H54 (cell line): ENCODE measurements at regions not wholly inside any gene's neighbourhood (a gene's known extent, or its start where the extent isn't known, plus 50 kb on each side); places are given as distances from the start of the nearest gene placed in this dataset.

ENCODE experiments used
- DNase-seq: peaks from one replicate; pipeline ENCODE4 v3.0.0; 2011; ENCODE audit warnings: low spot score, mixed read lengths; ENCODE audit not compliant: insufficient read length
- FAIRE-seq: peaks from 3 replicates; lab custom pipeline; 2011; peaks lifted over from hg19 to GRCh38; lab: Jason Lieb, UNC
- POLR2A ChIP-seq: IDR thresholded peaks from 2 replicates; pipeline ENCODE4 v1.6.1; 2011; ENCODE audit warnings: low read depth, mild to moderate bottlenecking, low read length

DNA sequence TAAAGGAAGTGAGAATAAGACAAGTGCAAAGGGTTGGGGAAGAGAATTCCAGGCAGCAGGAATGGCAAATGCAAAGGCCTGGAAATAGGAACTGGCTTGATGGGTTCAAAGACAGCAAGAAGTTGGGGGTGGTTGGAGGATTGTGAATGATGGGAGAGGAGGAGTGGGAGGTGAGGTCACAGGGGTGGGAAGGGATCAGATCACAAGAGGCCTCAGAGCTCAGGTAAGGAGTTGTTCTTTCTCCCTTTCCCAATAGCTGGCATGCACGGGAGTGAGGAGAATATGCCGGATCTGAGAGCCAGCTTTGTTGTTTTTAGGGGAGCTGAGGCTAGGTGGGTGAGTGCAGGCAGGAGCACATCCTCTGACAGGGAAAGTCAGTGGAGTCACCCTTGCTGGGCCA is 94.0 kb upstream of the RAB3GAP2 start:
- no peak for TF ChIP-seq POLR2A
- DNase-seq, result no peak
- FAIRE-seq, result no peak

- DNase-seq (no peak), FAIRE-seq (no peak)
- no peak for TF ChIP-seq POLR2A
Observed at GRCh38 chr1:220363196-220363837, 91.1 kb upstream of the RAB3GAP2 start.

DNA sequence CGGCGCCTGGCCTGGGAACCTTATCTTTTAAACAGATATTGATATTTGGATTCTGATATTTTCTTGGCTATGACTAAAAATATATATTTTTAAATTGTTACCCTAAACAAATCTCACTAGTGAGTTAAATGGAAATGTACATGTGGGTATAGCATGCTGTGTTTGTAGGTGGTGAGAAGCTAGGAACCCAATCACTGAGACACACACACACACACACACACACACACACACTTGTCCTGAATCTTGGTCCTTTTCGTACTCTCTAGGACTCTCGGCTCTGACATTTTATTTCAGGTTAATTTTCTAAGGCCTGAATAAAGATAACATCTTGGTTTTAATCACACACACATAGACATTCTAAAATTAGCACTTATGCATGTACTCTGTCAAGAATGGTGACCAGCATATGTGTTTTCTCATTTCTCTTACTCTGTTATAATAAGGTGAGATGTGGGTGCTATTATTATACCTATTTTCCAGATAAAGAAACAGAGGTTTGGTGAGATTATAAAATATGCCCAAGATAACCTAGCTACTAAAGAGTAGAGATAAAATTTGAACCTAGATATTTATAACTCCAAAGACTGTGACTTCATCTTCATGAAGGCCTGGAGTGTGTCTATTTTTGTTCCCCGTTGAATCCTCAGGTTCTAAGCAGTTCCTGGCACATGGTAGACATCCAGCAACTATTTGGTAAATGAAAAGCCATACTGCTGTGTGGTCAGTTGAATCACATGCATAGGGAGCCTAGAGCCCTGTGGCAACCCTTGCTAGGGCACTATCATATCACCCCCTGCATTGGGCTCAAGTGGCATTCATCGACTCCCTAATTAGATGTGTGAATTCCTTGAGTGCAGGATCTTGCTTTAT is 85.0 kb upstream of the RAB3GAP2 start:
- FAIRE-seq, result no peak
- no peak for DNase-seq
- no peak for TF ChIP-seq POLR2A

DNA sequence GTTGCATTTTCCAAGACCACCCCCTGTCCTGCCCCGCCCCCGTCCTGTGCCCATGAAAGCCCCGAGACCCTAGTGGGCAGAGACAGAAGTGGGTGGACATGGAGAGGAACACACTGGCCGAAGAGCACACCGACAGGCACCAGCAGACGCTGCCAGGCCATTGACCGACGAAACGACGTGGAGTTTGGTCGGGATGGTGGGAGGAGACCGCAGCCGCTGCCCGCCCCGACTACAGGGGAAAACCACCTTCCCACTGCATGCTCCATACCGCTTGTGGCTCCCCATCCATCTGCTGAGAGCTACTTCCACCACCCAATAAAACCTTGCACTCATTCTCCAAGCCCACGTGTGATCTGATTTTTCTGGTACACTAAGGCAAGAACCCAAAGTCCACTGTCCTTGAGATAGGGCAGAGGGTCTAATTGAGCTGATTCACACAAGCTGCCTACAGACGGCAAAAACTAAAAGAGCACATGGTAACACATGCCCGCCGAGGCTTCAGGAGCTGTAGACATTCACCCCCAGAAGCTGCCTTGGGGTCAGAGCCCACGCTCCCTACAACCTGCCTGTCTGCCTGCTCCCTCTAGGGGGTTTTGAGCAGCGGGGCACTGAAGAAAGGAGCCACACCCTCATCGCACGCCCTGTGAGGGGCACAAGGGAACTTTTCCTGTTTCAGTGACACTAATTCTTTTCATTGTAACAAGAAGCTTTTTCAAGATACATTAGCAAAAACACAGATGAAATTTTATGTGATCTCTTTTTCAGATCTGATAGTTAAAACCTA is 81.2 kb upstream of the RAB3GAP2 start:
- DNase-seq (no peak), FAIRE-seq (no peak)
- TF ChIP-seq POLR2A, result no peak

- FAIRE-seq, result no peak
- no peak for DNase-seq
- TF ChIP-seq POLR2A, result no peak
Observed at GRCh38 chr1:220348211-220348610, 76.0 kb upstream of the RAB3GAP2 start.

GRCh38 chr1:220347654-220348175 is 75.5 kb upstream of the RAB3GAP2 start:
- DNase-seq, result no peak

GRCh38 chr1:220344745-220345144 is 72.5 kb upstream of the RAB3GAP2 start:
- FAIRE-seq (no peak), DNase-seq (no peak)
- TF ChIP-seq POLR2A, result no peak

More at GRCh38 chr1:220347654-220348175, 75.5 kb upstream of the RAB3GAP2 start:
- TF ChIP-seq POLR2A, result no peak
- FAIRE-seq, result no peak

- DNase-seq (no peak), FAIRE-seq (no peak)
- no peak for TF ChIP-seq POLR2A
Observed at GRCh38 chr1:220342853-220343252, 70.6 kb upstream of the RAB3GAP2 start.

DNA sequence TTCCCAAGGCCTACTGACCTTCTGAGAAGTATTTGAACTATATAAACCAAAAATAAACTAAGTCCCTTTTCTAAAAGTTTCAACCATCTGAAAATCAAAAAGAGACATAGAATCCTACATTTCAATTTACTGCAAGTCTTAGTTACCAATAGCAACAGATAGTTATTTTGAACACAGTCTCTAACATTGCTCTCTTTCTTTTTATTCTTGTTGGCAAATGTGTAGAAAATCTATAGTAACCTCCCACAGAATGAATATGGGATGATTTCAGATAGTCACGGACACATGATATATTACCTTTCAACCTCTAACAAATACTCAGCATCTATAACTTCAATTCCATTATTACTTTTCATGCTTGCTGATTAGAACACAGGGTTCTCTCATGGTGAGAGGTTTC is 68.9 kb upstream of the RAB3GAP2 start:
- DNase-seq (no peak), FAIRE-seq (no peak)
- no peak for TF ChIP-seq POLR2A

DNA sequence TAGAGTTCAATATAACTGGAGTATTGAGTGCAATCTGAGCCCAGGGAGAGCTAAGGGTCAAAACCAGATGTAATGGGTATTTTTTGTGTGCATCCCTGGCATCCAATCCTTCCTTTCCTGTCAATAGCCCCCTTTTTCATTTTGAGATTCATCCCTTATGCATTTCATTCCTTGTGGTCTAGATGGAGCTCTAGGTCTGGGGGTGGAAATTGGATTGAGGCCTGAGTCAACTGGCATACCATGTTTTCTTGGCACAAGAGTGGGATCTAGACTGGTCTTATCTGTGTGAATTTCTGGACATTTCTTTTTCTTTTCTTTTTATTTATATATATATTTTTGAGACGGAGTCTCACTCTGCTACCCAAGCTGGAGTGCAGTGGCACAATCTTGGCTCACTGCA is 67.3 kb upstream of the RAB3GAP2 start:
- no peak for FAIRE-seq
- no peak for TF ChIP-seq POLR2A
- DNase-seq, result no peak

DNA sequence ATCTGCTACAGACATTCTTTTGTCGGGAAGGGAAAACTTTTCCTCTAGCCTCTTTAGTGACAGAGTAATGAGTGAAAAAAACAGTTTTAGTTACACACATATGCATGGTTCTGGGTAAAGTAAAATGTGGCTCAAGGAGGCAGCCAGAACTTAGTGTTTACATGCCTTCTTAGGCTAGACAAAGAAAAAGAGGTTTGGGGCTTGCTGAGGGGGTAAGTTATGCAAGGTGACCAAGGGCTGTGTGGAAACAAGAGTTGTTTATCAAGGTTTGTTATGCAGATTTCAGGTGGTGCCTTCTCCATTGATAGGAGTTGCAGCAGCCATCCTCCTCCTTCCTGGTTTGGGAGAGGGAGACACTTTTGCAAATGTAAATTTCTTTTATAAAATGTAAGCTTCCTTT is 66.5 kb upstream of the RAB3GAP2 start:
- FAIRE-seq, result no peak
- no peak for TF ChIP-seq POLR2A
- no peak for DNase-seq

DNA sequence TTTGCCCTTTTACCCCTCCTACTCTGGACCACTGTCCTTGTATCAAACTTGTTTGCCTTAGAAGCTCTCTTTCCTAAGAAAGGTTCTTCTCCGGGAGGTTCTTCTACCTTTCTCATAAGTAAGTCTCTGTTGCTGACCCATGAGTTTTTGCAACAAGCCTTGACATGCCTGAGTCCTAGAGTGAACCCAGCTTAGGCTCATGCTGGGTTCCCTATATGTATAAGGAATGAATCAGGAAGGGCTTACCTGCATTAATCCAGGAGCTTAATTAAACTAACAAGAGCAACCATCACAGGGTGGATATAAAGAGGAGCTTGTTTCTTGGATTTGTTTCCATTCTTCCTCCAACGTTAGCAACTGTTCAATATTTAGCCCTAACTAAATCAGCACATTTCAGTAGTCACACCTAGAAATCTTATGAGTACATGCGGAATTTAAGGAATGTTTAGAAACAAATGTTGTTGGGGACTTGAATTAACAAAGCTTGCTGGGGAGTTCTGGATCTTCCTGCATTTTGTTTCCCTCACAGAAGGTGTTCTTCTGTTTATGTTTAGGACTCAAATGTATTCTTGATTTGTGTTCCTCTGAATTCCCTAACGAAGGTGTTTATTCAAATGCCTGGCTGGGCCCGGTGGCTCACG is 64.3 kb upstream of the RAB3GAP2 start:
- no peak for TF ChIP-seq POLR2A
- DNase-seq (no peak), FAIRE-seq (no peak)

DNA sequence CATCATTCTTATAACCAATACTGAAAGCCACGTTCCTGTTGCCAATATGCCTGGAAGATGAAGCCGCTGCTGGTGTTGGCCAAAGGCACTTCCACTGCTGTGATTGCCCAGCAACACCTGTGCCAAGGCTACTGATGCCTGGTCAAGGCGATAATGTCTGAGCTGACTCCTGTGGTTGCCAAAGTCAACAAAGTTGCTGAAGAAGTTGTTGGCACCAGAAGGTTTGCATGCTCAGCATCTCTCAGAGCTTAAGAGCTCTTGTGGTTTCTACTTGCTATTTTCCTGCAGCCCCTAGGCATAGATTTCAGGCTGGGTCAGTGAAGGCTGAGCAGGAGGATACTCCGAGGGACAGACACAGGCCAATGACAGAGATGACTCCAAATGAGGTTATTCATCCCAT is 63.4 kb upstream of the RAB3GAP2 start:
- FAIRE-seq (no peak), DNase-seq (no peak)
- no peak for TF ChIP-seq POLR2A
